Activated naive CD8-positive, alpha-beta T cell treated with anti-CD3 and anti-CD28 coated beads for 36 hours (primary cell): ENCODE measurements at regions not wholly inside any gene's neighbourhood (a gene's known extent, or its start where the extent isn't known, plus 50 kb on each side); places are given as distances from the start of the nearest gene placed in this dataset.

Experiments used
- DNase-seq: peaks from one replicate; pipeline ENCODE4 v3.0.0; 2021
- H3K27ac Mint-ChIP-seq: one replicate; pipeline ENCODE4 v1.8.0; 2022; ENCODE audit warnings: mild to moderate bottlenecking, moderate library complexity, mixed read lengths
- H3K27me3 Mint-ChIP-seq: one replicate; pipeline ENCODE4 v1.8.0; 2022; ENCODE audit warnings: mild to moderate bottlenecking, mixed read lengths
- H3K36me3 Mint-ChIP-seq: one replicate; pipeline ENCODE4 v1.8.0; 2021; ENCODE audit warnings: mild to moderate bottlenecking, mixed read lengths
- H3K4me1 Mint-ChIP-seq: one replicate; pipeline ENCODE4 v1.8.0; 2021; ENCODE audit warnings: mixed read lengths
- H3K4me3 Mint-ChIP-seq: one replicate; pipeline ENCODE4 v1.8.0; 2022; ENCODE audit warnings: mild to moderate bottlenecking, moderate library complexity, mixed read lengths
- H3K9me3 Mint-ChIP-seq: one replicate; pipeline ENCODE4 v1.8.0; 2022; ENCODE audit warnings: mixed read lengths

DNA sequence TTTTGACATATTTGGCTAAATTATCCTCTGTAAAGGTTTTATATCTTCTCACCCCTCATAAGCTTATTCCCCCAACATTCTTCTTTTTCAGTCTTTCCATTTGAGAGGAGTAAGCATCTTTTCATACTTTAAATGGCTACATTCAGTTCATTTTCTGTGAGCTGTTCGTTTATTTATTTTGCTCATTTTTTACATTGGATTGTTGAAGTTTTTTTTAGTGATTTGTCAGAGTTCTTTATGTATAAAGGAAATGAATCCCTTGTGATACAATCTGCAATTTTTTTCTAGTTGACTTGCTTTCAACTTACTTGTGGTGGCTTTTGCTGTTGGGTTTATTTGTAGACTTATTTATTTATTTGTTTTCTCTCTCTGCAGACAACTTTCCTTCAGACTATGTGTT is 250.3 kb downstream of the DLEU7 start:
- Mint-ChIP-seq H3K27ac (peak overlapping the region; percentile 46), H3K27me3 (no peaks in the 10 kb centered on the region), H3K4me3 (no peak overlapping the region), H3K36me3 (no peaks in the 10 kb centered on the region), H3K9me3 (no peaks in the 10 kb centered on the region), H3K4me1 (peaks cover 45% of the 10 kb centered on the region)
- no peak for DNase-seq

DNA sequence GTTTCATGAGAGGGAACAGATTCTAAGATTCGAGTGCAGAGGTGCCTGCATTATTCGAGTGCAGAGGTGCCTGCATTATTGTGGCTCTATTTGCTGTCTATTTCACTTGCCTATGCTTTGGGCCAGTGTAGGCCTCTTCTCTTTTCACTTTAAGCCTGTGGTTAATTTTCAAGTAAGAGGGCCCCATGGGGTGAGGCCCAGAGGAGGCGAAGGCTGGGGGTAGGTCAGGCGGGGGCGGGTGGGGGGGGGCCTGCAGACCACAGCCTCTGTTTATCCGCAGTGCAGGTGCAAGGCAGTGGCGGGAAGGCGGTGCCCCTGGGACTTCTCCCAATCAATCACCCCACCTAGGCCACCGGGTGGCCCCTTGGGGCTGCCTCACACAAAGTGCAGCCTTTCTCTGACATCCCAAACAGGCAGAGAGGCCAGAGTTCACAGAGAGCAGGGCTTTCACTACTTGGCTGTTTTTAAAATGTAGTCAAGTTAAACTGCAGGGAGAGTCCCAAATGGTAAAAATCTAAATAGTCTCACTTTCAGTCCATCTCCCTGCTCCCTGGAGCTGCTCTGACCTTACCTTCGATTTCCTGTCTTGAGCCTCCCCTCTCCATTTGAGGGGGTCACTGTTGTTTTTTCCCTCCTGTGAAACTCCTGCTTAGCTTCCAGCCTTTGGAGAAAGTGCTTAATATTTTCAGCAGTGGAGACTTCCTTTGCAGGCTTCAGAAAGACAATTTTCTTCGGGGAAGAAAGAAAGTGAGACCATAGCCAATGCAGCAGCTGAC is 249.0 kb downstream of the DLEU7 start:
- H3K27me3 Mint-ChIP-seq = no peaks in the 10 kb centered on the region
- no peaks in the 10 kb centered on the region for H3K36me3 Mint-ChIP-seq
- DNase-seq = peak; percentile 73
- peak overlapping the region; percentile 62 for H3K4me3 Mint-ChIP-seq
- H3K27ac Mint-ChIP-seq = peak overlapping the region; percentile 91
- no peaks in the 10 kb centered on the region for H3K9me3 Mint-ChIP-seq
- H3K4me1 Mint-ChIP-seq = peaks cover 39% of the 10 kb centered on the region

GRCh38 chr13:50595196-50595595 is 248.3 kb downstream of the DLEU7 start:
- Mint-ChIP-seq H3K4me1 (peaks cover 39% of the 10 kb centered on the region), H3K36me3 (no peaks in the 10 kb centered on the region), H3K9me3 (no peaks in the 10 kb centered on the region), H3K27me3 (no peaks in the 10 kb centered on the region), H3K27ac (peak overlapping the region; percentile 91), H3K4me3 (no peak overlapping the region)
- DNase-seq = no peak

GRCh38 chr13:50596156-50596555 is 247.3 kb downstream of the DLEU7 start:
- Mint-ChIP-seq H3K4me1 (peaks cover 37% of the 10 kb centered on the region), H3K9me3 (no peaks in the 10 kb centered on the region), H3K36me3 (no peaks in the 10 kb centered on the region), H3K27me3 (peaks cover 4% of the 10 kb centered on the region), H3K27ac (peak overlapping the region; percentile 26), H3K4me3 (no peak overlapping the region)
- no peak for DNase-seq

DNA sequence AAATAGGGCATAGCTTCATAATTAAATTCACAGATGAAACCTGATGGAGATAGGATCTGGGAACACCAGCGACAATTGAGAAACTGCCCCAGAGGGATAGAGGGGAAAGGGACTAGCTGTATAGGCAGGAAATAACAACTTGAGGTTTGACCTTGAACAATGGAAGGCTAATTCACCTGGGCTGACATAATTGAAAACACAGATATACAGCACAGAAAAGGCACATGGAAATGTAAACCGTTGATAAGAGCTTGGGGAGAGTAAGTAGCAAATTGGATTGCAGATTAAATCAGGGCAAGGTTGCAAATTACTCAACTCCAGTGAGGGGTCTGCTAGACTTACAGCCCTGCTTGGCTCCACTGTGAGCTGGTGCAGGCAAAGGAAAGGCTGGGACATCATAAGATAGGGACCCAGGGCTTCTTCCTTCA is 246.7 kb downstream of the DLEU7 start:
- Mint-ChIP-seq H3K9me3 (no peaks in the 10 kb centered on the region), H3K27me3 (peaks cover 4% of the 10 kb centered on the region), H3K4me3 (no peak overlapping the region), H3K36me3 (no peaks in the 10 kb centered on the region), H3K27ac (no peak overlapping the region), H3K4me1 (peaks cover 37% of the 10 kb centered on the region)
- no peak for DNase-seq

GRCh38 chr13:50598338-50598737 is 245.2 kb downstream of the DLEU7 start:
- H3K27ac Mint-ChIP-seq = peak overlapping the region; percentile 0
- no peaks in the 10 kb centered on the region for H3K9me3 Mint-ChIP-seq
- H3K27me3 Mint-ChIP-seq = peaks cover 4% of the 10 kb centered on the region
- no peak overlapping the region for H3K4me3 Mint-ChIP-seq
- H3K4me1 Mint-ChIP-seq = peaks cover 31% of the 10 kb centered on the region
- no peak for DNase-seq
- no peaks in the 10 kb centered on the region for H3K36me3 Mint-ChIP-seq

DNA sequence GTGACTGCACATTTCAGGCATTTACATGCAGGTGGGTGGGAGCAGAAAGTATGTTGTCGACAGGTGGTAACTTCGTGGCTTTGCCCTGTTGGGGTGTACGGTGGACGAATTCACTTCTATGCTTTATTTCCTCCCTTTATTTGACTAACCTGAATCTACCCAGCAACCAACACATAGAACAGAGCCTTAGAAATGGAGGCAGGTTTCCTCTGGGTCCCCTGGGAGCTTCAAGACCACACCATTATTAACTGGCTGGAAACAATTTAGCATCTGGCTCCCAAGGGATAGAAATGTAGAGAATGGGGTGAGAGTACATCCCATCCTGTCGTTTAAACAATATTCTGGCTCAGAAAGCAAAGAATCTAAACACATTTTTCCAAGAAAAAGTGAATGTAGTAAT is 244.4 kb downstream of the DLEU7 start:
- Mint-ChIP-seq H3K27me3 (peaks cover 4% of the 10 kb centered on the region), H3K27ac (no peak overlapping the region), H3K4me1 (peaks cover 27% of the 10 kb centered on the region), H3K4me3 (no peak overlapping the region), H3K9me3 (no peaks in the 10 kb centered on the region), H3K36me3 (no peaks in the 10 kb centered on the region)
- no peak for DNase-seq

- Mint-ChIP-seq H3K27me3 (peaks cover 4% of the 10 kb centered on the region), H3K4me3 (no peak overlapping the region)
Observed at GRCh38 chr13:50599927-50600326, 243.6 kb downstream of the DLEU7 start.

DNA sequence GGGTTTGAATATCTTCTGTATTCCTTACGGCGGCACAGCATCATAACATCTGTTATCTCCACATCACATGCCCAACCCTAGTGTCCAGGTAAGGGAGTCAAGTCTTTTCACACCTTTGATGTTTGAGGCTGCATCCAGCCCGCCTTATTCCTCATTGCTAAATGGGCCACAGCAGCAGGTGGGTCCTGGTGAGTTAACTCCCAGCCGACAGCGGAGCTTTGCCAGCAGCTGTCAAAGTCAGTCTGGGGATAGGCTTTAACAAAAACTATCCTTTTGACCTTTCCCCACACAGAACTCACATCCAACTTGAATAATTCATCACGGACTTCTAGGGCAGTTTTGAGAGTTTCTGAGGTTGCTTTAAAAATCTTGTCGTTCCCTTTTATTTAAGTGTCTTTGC is 235.1 kb downstream of the DLEU7 start:
- no peak overlapping the region for H3K27ac Mint-ChIP-seq
- H3K4me3 Mint-ChIP-seq = no peak overlapping the region
- no peaks in the 10 kb centered on the region for H3K36me3 Mint-ChIP-seq
- no peak for DNase-seq
- no peaks in the 10 kb centered on the region for H3K9me3 Mint-ChIP-seq
- peaks cover 12% of the 10 kb centered on the region for H3K4me1 Mint-ChIP-seq
- peaks cover 28% of the 10 kb centered on the region for H3K27me3 Mint-ChIP-seq

More at GRCh38 chr13:50599927-50600326, 243.6 kb downstream of the DLEU7 start:
- Mint-ChIP-seq H3K27ac (no peak overlapping the region), H3K9me3 (no peaks in the 10 kb centered on the region), H3K4me1 (peaks cover 21% of the 10 kb centered on the region), H3K36me3 (no peaks in the 10 kb centered on the region)
- no peak for DNase-seq

DNA sequence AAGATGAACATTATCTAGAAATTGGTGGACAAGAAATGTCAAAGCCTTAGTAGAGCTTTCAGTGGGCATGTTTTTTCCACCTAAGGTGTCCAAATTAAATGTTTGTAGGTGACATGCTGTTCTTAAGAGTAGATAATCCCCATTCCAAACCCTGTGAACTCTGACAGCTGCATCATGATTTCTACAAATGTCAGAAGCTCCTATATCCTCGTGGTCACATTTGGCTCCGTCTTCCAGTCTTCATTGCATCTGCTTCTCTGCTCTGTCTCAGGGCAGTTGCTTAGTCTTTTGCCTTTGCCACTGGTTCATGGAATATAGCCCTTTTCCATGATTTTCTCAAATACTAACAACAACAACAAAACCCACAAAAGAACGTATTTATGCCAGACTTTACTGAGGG is 234.5 kb downstream of the DLEU7 start:
- Mint-ChIP-seq H3K27me3 (peaks cover 28% of the 10 kb centered on the region), H3K4me1 (peaks cover 12% of the 10 kb centered on the region), H3K36me3 (no peaks in the 10 kb centered on the region), H3K27ac (no peak overlapping the region), H3K4me3 (no peak overlapping the region), H3K9me3 (no peaks in the 10 kb centered on the region)
- DNase-seq = no peak

DNA sequence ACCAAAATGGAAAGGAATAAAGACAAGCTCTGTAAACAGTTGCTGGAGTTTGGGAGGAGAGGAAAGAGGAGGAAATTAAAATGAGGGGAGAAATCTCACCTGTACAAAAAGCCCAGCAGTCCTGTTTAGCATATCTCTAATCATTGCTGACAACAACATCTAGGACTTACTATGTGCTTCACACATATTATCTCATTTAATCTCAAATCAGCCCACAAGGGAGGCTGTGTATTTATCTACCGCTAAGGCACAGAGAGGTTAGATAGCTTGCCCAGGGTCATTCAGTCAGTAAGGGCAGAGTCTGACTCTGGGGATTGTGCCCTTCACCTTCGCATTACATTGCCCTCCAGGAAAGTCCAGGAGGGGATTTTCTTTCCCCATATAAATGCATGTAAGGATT is 233.3 kb downstream of the DLEU7 start:
- Mint-ChIP-seq H3K27ac (no peak overlapping the region), H3K4me3 (no peak overlapping the region)
- DNase-seq = no peak

DNA sequence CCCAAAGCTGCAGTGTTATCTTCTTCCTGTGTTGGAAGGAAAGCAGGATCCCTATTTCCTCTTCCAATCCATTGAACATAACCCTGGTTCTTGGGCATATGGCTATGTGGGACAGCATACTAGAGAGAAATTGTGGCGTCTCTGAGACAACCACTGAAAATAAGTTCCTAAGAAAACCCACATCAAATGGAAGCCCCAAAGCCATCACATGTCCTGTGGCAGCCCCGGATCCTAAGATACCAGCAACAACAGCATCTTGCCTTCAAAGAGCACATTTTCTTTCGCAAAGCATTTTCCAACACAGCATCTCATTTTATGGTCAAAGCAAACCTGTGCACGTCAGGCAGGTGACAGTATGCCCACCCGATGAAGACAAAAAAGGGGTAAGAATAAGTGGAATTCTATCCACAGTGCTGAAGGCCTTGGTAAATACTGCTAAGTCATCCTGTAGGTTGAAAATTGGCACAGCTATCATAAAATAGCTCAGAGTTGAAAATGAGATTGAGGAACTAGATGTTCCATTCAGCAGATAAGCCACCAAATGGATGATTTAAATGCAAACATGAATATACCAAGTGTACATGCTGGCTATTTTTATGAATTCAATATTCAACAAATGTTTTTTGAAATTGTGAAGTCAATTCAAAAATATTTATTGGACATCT is 232.2 kb downstream of the DLEU7 start:
- H3K4me1 Mint-ChIP-seq = peaks cover 12% of the 10 kb centered on the region
- DNase-seq = no peak
- no peaks in the 10 kb centered on the region for H3K9me3 Mint-ChIP-seq
- H3K27ac Mint-ChIP-seq = no peak overlapping the region
- H3K36me3 Mint-ChIP-seq = no peaks in the 10 kb centered on the region
- H3K27me3 Mint-ChIP-seq = peaks cover 28% of the 10 kb centered on the region
- no peak overlapping the region for H3K4me3 Mint-ChIP-seq

More for the DNA sequence above, 233.3 kb downstream of the DLEU7 start:
- H3K9me3 Mint-ChIP-seq = no peaks in the 10 kb centered on the region
- H3K27me3 Mint-ChIP-seq = peaks cover 28% of the 10 kb centered on the region
- no peaks in the 10 kb centered on the region for H3K36me3 Mint-ChIP-seq
- H3K4me1 Mint-ChIP-seq = peaks cover 12% of the 10 kb centered on the region

DNA sequence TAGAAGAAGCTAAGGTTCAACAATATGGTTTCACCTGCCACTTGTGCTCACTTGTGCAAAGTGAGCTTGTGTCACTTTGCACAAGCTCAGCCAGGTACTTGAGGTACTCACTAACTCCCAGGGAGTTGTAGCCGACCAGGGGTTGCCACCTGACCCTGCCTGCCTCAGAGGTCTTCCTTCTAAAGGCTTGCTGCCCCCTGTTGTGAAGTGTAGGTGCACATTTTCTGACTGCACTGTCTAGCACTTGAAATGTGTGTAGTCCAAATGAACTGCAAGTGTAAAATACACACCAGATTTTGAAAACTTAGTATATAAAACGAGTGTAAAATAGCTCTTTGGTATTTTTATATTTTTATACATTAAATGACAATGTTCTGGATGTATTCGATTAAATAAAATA is 230.8 kb downstream of the DLEU7 start:
- no peak for DNase-seq
- Mint-ChIP-seq H3K36me3 (no peaks in the 10 kb centered on the region), H3K9me3 (no peaks in the 10 kb centered on the region), H3K27me3 (peaks cover 24% of the 10 kb centered on the region), H3K4me1 (peaks cover 14% of the 10 kb centered on the region), H3K27ac (no peak overlapping the region), H3K4me3 (no peak overlapping the region)

- no peak for DNase-seq
- Mint-ChIP-seq H3K27me3 (peaks cover 22% of the 10 kb centered on the region), H3K4me3 (no peak overlapping the region), H3K36me3 (no peaks in the 10 kb centered on the region), H3K4me1 (peaks cover 14% of the 10 kb centered on the region), H3K27ac (no peak overlapping the region), H3K9me3 (no peaks in the 10 kb centered on the region)
Observed at GRCh38 chr13:50613356-50613831, 230.1 kb downstream of the DLEU7 start.

GRCh38 chr13:50615234-50615633 is 228.3 kb downstream of the DLEU7 start:
- Mint-ChIP-seq H3K4me3 (no peak overlapping the region), H3K9me3 (no peaks in the 10 kb centered on the region)

DNA sequence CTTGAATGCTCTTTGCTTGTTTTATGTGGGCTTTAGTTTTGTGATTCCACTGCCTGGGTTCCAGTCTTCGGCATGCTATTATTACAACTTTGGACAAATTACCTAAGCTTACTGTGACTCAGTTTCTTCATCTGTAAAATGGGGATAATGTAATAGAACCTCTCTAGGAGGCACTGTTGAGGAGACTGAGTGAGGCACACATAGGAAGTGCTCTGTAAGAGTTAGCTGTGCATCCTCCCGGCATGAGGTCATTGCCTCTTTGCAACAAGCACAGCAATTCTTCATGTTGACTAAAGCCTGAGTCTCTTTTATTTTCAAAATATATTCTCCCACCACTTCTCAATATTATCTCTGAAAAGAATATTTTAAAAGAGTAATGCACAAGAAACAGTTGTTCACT is 227.4 kb downstream of the DLEU7 start:
- DNase-seq = no peak
- Mint-ChIP-seq H3K27me3 (peaks cover 4% of the 10 kb centered on the region), H3K9me3 (no peaks in the 10 kb centered on the region), H3K4me1 (peaks cover 11% of the 10 kb centered on the region), H3K4me3 (no peak overlapping the region), H3K27ac (no peak overlapping the region), H3K36me3 (no peaks in the 10 kb centered on the region)

More at GRCh38 chr13:50615234-50615633, 228.3 kb downstream of the DLEU7 start:
- Mint-ChIP-seq H3K27ac (no peak overlapping the region), H3K36me3 (no peaks in the 10 kb centered on the region), H3K27me3 (peaks cover 7% of the 10 kb centered on the region), H3K4me1 (peaks cover 14% of the 10 kb centered on the region)
- DNase-seq = no peak
